ENCODE measurements at regions not wholly inside any gene's neighbourhood (a gene's known extent, or its start where the extent isn't known, plus 50 kb on each side); places are given as distances from the start of the nearest gene placed in this dataset.

- TF ChIP-seq, protein P1, sequence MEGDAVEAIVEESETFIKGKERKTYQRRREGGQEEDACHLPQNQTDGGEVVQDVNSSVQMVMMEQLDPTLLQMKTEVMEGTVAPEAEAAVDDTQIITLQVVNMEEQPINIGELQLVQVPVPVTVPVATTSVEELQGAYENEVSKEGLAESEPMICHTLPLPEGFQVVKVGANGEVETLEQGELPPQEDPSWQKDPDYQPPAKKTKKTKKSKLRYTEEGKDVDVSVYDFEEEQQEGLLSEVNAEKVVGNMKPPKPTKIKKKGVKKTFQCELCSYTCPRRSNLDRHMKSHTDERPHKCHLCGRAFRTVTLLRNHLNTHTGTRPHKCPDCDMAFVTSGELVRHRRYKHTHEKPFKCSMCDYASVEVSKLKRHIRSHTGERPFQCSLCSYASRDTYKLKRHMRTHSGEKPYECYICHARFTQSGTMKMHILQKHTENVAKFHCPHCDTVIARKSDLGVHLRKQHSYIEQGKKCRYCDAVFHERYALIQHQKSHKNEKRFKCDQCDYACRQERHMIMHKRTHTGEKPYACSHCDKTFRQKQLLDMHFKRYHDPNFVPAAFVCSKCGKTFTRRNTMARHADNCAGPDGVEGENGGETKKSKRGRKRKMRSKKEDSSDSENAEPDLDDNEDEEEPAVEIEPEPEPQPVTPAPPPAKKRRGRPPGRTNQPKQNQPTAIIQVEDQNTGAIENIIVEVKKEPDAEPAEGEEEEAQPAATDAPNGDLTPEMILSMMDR (IDR thresholded peaks at IDR 0.05 in 8 of 11, conservative IDR thresholded peaks at IDR 0.05 in 3 of 11) = no peak
- TF ChIP-seq POLR2AphosphoS5 (IDR thresholded peaks at IDR 0.05) = no peak
Observed at GRCh38 chrX:21156632-21157031, 217.6 kb upstream of the CNKSR2 start.
